Upper lobe of right lung (tissue), 1 donor: ENCODE measurements at regions not wholly inside any gene's neighbourhood (a gene's known extent, or its start where the extent isn't known, plus 50 kb on each side); places are given as distances from the start of the nearest gene placed in this dataset.

ENCODE experiments used
- ATAC-seq: fragments of 200-7000 bp; cut with Tn5 transposase; one replicate; pipeline ENCODE4 v1.9.1; 2020; ENCODE audit warnings: mild to moderate bottlenecking, moderate library complexity
- DNase-seq: peaks from one replicate; pipeline ENCODE4 v3.0.0-alpha.2; 2020
- H3K27ac ChIP-seq: fragments of 200-600 bp; one replicate; pipeline ENCODE4 v1.8.0; 2022
- H3K27me3 ChIP-seq: fragments of 200-600 bp; one replicate; pipeline ENCODE4 v1.8.0; 2022; ENCODE audit warnings: mild to moderate bottlenecking
- H3K36me3 ChIP-seq: fragments of 200-600 bp; one replicate; pipeline ENCODE4 v1.8.0; 2022
- H3K4me1 ChIP-seq: fragments of 200-600 bp; one replicate; pipeline ENCODE4 v1.8.0; 2022
- H3K4me3 ChIP-seq: fragments of 200-600 bp; one replicate; pipeline ENCODE4 v1.8.0; 2022; ENCODE audit warnings: mild to moderate bottlenecking
- H3K9me3 ChIP-seq: fragments of 200-600 bp; one replicate; pipeline ENCODE4 v1.8.0; 2022
- CTCF ChIP-seq: fragments of 200-600 bp; IDR thresholded peaks from one replicate; pipeline ENCODE4 v1.8.0; 2022; ENCODE audit warnings: antibody characterized with exemption
- intact Hi-C: fragments of 100-400 bp; cut with DNase I; formaldehyde crosslinking; loops from one replicate; pipeline ENCODE4 v1.11.0; 2022
- donor health status: DM: no; HTN: yes; CAD: no; lungs with severe emphysema.

GRCh38 chr13:94901070-94901469 lies 188.7 kb upstream of the SOX21 start:
- Histone ChIP-seq H3K27me3 (no peaks in the 10 kb centered on the region), H3K36me3 (no peaks in the 10 kb centered on the region), H3K27ac (no peak overlapping the region), H3K4me1 (no peaks in the 10 kb centered on the region), H3K4me3 (no peak overlapping the region), H3K9me3 (no peaks in the 10 kb centered on the region)
- no peak for TF ChIP-seq CTCF
- ATAC-seq: no peak
- DNase-seq: no peak
- intact Hi-C loops: no loop called here

DNA sequence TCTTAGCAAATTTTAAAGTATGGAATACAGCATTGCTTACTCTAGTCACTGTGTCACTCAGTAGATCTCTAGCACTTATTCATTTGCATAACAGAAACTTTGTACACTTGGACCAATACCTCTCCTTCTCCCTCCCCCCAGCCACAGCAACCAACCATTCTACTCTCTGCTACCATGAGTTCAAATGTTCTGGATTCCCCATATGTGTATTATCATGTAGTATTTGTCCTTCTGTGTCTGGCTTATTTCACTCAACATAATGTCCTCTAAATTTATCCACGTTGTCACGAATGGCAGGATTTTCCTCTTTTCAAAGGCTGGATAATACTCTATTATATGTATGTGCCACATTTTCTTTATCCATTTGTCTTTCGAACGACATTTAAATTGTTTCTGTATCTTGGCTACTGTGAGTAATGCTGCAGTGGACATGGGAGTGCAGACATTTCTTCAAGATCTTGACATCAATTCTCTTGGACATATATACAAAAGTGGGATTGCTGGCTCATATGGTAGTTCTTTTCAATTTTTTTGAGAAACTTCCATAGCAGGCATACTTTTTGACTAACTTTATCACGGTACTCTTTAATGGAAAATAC lies 184.5 kb upstream of the SOX21 start:
- ATAC-seq (no peak), DNase-seq (no peak)
- H3K27me3 ChIP-seq: no peaks in the 10 kb centered on the region
- H3K9me3 ChIP-seq: no peaks in the 10 kb centered on the region
- no peak for TF ChIP-seq CTCF
- H3K4me3 ChIP-seq: no peak overlapping the region
- no peak overlapping the region for H3K27ac ChIP-seq
- H3K4me1 ChIP-seq: no peaks in the 10 kb centered on the region
- no peaks in the 10 kb centered on the region for H3K36me3 ChIP-seq
- intact Hi-C loops: no loop called here

GRCh38 chr13:94896238-94896637 lies 183.9 kb upstream of the SOX21 start:
- ATAC-seq (no peak), DNase-seq (no peak)
- Histone ChIP-seq H3K4me3 (no peak overlapping the region), H3K36me3 (no peaks in the 10 kb centered on the region), H3K9me3 (no peaks in the 10 kb centered on the region), H3K4me1 (no peaks in the 10 kb centered on the region), H3K27me3 (no peaks in the 10 kb centered on the region), H3K27ac (no peak overlapping the region)
- no peak for TF ChIP-seq CTCF
- intact Hi-C loops: no loop called here

- intact Hi-C loops: no loop called here
- ATAC-seq (no peak), DNase-seq (no peak)
- no peaks in the 10 kb centered on the region for H3K9me3 ChIP-seq
- H3K4me3 ChIP-seq: no peak overlapping the region
- no peak overlapping the region for H3K27ac ChIP-seq
- no peaks in the 10 kb centered on the region for H3K4me1 ChIP-seq
- no peaks in the 10 kb centered on the region for H3K36me3 ChIP-seq
- H3K27me3 ChIP-seq: no peaks in the 10 kb centered on the region
- TF ChIP-seq CTCF: no peak
Observed at GRCh38 chr13:94886191-94886590, 173.8 kb upstream of the SOX21 start.

- no peak for TF ChIP-seq CTCF
- Histone ChIP-seq H3K36me3 (no peaks in the 10 kb centered on the region), H3K27ac (no peak overlapping the region), H3K27me3 (no peaks in the 10 kb centered on the region), H3K4me1 (no peaks in the 10 kb centered on the region), H3K9me3 (no peaks in the 10 kb centered on the region), H3K4me3 (no peak overlapping the region)
- ATAC-seq (no peak), DNase-seq (no peak)
- intact Hi-C loops: no loop called here
Observed at GRCh38 chr13:94880463-94880862, 168.1 kb upstream of the SOX21 start.

GRCh38 chr13:94878602-94879165 lies 166.3 kb upstream of the SOX21 start:
- no peaks in the 10 kb centered on the region for H3K9me3 ChIP-seq
- DNase-seq: no peak
- intact Hi-C loops: no loop called here
- TF ChIP-seq CTCF: no peak
- no peaks in the 10 kb centered on the region for H3K36me3 ChIP-seq
- H3K4me3 ChIP-seq: no peak overlapping the region
- no peaks in the 10 kb centered on the region for H3K4me1 ChIP-seq
- H3K27ac ChIP-seq: no peak overlapping the region
- no peak for ATAC-seq
- H3K27me3 ChIP-seq: no peaks in the 10 kb centered on the region
